NCI-H187 treated with DMSO at 0.1 percent for 48 hours (cell line): ENCODE measurements at regions not wholly inside any gene's neighbourhood (a gene's known extent, or its start where the extent isn't known, plus 50 kb on each side); places are given as distances from the start of the nearest gene placed in this dataset.
A peak's percentile ranks its signal among the peaks of the same experiment; 100 is the strongest.

Experiments
- DNase-seq: peaks from one replicate; lab custom pipeline; 2025; lab: John Stamatoyannopoulos, UW

DNA sequence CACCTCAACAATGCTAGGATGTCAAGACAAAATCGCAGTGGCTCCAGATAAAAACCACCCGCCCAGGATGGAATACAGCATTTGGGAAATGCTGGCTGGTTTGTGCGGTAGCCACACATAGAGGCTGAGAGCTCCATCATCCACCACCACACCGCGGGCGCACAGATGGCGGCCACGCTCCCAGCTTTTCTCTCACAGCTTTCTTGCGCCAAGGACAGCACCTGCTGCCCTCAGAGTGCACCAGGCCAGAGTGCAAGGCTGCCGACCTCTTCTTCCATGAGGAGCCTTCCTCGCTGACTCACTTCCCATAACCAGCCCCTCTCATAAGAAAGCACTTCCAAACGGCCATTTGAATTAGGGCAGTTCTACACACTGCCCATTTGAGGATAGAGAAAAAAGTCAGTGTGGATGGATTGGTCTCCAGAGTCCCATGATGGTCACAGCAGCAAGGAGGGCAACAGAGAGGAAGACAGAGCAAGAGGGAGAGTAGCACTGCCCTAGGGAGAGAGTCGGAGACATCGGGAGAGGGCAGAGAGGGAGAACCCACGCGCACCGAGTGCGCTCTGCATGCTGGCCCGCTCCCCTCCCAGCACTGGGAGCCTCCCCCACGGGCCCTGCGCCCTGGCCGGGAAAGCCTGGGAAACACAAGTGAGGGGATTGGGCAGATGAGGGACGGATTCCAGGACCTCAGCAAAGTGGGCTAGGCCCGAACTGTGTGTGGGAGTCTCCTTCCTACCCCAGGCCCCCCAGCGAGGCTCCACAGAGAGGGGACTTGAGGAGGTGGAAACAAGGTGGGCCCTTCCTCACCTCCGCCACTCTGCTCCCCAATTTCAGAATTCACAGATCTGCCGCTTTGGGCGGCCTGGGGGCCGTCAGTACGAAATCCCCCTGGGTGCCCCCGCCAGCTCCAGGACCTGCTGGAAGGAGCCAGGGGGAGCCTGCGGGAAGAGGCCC, 156.9 kb downstream of the USP12 start:
- no peak for DNase-seq

DNA sequence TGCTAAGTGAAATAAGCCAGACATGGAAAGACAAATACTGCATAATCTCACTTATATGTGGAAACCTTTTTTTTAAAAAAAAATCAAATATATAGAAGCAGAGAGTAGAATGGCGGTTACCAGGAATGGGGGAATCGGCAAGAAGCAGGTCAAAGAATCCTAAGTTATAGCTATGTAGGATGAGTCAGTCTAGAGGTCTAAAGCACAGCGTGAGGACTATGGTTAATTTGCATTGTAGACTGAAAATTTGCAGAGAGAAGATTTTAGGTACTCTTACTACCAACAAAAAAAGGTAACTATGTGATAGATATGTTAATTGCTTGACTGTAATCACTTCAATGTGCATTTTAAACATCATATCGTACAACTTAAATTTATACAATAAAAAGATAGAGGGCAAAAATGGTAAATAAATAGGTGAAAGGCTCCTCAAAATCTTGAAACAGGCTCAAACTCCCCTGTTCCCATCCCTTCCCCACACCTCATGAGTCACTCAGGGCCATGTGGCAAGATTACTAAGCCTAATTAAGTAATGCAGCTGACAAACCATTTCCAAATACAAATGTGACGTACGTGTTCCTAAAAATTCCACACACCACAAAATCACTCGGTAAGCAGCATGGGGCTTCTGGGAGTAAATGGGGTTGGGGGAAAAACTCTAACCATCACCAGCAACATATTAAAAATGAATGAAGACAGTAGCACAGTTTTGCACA, 159.0 kb downstream of the USP12 start:
- DNase-seq: no peak

- no peak for DNase-seq
These were observed 159.9 kb downstream of the USP12 start for GRCh38 chr13:27011661-27012060.

- DNase-seq: no peak
These were observed 162.9 kb downstream of the USP12 start for GRCh38 chr13:27008733-27009132.

- no peak for DNase-seq
These were observed 164.4 kb downstream of the USP12 start for GRCh38 chr13:27007166-27007565.

DNA sequence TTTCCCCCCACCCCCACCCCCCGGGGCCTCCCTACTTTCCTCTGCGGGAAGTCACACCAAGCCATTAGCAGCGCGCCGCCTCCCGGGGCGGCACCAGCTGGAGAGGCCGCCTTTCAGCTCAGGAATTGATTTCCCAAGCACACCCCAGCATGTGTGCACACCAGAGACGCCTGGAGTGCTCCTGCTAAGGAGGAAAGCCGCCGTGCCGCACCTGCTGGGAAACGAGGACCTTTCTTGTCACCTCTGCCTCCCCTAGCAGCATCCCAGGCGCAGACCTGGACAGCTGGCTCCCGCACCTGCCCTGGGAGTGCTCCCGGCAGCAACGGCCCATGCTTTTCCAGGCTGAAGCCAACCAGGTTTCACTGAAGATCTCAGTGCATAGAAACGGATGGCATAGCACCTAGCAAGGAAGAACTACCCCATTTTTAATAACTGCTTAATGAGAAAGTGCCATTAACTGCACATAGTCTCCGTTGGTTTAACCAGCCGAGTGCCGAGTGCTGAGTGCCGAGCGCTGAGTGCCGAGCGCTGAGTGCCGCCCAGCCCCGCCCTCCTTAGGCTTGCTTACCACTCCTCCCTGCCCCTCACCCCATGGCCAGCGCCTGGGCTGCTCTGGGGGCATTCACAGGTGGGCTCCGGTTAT, 165.0 kb downstream of the USP12 start:
- DNase-seq: peak; percentile 20

DNA sequence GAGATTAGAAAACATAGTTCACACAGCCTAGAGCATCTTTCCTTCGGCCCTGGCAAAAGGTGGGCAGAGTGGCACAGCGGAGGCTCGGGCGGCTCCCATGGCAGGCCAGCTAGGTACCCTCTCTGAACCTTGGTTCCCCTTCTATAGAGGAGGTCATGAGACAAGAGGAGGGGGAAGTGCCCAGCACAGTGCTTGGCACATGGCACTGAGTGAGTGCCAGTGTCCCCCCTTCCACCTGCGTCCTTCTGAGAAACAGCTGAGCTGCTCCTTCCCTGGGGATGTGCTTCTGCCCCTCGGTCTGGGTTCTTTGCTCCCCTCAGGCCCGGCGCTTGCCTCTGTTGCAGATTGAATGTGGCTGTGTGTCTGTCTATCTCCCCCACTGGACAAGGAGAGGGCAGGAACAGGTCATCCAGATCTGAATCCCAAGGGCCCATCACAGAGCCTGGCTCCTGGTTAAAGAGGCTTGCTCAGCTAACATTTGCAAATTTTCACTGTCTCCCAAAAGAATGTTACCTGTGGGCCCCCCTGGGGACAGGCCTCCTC, 165.6 kb downstream of the USP12 start:
- DNase-seq: no peak

GRCh38 chr13:27005556-27005955, 166.1 kb downstream of the USP12 start:
- DNase-seq: no peak

DNA sequence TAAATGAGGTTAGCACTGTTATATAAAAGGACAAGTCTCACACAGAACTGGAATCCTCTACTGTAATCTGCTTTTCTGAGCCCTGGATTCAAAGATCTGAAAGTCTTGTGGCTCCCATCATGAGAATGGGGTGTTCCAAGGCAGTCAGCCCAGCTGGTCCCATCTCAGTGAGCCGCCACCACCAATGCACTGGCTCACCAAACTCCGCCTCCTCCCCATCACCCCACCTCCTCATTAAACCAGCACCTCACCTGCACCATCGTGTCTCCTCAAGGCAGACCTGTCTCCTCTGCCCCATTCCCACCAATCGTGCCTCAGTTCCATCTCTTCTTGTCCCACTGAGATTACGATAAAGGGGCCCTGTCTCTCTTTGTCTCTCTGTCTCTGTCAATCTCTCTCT, 166.7 kb downstream of the USP12 start:
- no peak for DNase-seq

- no peak for DNase-seq
These were observed 167.3 kb downstream of the USP12 start for GRCh38 chr13:27004326-27004725.

- peak; percentile 59 for DNase-seq
These were observed 169.9 kb downstream of the USP12 start for GRCh38 chr13:27001705-27002104.

GRCh38 chr13:27000686-27001085, 170.9 kb downstream of the USP12 start:
- DNase-seq: no peak

- DNase-seq: no peak
These were observed 172.1 kb downstream of the USP12 start for GRCh38 chr13:26999499-26999898.

- DNase-seq: no peak
These were observed 173.3 kb downstream of the USP12 start for GRCh38 chr13:26998292-26998691.

DNA sequence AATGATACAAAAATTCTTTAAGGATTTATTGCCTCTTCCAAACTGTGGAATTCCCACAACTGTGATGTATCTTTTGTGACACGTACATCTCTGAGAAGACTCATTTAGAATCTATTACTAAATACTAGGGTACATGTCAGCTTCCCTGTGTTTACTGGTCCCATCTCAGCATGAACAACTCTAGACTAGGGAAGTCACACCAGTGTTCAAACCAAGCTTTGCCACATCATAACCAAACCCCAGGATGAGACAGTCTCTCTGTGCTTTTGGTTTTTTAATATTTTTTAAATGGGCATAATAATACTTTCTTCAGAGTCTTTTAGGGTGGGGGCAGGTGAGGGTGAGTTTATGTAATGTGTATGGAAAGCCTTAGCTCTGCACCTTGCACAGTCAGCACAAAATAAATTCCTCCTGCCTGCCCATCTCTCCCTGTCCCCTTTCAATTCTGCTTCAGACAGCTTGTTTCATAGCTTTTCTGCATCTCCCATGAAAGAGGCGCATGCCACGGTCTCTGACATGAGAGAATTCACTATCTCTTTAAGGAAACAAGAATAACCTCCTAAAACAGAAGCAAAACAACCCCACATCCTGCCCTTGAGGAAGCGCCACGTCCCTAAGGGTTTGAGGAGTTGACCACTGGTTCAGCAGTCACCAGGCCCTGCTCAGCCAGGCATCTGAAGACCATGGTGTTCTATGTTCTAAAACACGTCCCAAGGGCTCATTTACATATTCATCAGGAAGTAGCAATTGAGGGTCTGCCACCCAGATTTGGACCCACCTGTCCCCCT, 174.5 kb downstream of the USP12 start:
- no peak for DNase-seq

DNA sequence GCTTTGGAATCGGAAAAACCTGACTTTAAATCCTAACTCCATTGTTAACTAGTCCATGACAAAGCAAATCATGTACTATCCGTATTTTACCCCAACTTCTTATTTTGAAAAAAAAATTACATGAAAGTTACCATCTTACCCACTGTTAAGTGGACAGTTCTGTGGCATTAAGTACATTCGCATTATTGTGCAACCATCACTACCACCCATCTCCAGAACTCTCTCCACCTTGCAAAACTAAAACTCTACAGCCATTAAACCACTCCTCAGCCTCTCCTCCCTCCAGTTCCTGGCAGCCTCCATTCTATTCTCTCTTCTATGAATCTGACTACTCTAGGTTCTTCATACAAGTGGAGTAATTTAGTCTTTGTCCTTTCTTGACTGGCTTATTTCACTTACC, 176.5 kb downstream of the USP12 start:
- no peak for DNase-seq

DNA sequence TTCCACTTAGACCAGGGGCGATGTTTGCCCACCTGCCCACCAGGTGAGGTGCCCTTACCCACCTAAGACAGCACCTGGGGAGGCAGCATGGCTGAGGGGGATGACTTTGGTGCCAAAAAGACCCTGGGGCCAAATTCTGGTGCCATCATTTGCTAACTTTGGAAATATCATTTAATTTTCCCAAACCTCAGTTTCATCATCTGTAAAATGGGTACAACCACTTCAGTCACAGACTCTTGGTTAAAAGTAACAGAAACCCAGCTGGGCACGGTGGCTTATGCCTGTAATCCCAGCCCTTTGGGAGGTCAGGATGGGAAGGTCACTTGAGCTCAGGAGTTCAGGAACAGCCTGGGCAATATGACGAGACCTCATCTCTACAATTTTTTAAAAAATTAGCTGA, 177.8 kb downstream of the USP12 start:
- no peak for DNase-seq

DNA sequence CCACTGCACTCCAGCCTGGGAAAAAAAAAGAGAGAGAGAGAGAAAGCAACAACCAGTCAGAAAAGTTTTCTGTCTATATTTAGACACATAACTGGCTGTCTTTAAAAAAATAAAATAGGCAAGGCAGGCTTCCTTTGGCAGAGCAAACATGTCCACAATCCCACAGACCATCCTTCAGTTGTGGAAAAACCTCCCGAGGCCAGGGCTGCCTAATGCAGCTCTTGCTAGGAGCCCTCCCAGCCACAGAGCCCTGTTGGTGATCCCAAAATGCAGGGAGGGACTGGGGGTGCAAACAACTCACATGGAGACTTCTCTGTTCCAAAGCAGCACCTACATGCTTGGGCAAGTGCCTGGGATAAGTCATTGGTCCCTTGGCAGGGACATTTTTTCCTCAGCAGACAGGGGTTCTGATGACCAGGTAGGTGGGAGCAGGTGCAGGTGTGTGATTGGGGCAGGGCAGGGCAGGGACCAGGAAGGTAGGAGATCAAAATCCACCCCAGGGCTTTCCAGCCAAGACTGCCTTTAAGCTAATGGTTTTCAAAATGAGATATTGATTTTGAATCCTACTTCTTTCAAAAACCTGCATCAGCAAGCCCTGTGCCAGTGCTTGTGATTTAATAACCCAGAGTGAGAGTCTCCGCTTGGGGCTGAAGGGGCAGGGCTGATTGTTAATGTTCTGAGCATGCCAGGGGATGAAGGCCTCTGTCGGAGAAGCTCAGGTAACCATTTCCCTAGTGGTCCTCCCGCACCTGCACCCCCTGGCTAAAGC, 178.5 kb downstream of the USP12 start:
- no peak for DNase-seq

DNA sequence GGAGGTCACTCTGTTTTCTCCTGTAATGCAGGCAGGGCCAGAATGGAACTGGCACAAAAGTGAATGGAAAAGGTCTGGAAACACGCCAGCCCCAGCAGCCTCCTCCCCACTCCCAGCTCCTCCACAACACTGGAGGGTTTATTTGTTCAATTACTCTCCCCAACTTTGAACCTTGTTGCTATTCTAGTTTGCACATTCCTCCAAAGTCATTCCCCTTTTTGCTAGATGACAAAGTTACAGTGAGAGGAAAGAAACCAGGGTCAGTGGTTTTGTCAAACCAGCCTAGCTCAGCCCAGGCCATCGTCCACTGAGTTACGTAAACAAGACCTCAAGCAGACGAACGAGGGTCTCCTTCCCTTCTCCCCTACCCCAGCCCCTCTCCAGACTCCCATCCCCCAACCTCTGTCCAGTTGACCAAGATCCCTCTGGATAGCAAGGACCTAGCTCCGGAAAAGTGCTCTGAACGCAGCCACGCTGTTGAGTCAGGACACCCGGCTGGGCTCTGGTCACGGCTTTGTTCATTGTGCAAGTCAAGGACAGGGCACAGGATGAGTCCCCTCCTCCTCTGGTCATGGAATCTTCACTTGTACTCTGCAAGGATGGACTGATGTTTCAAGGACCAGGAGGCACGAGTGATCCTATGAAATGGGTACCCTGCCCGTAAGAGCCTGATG, 180.0 kb downstream of the USP12 start:
- no peak for DNase-seq

DNA sequence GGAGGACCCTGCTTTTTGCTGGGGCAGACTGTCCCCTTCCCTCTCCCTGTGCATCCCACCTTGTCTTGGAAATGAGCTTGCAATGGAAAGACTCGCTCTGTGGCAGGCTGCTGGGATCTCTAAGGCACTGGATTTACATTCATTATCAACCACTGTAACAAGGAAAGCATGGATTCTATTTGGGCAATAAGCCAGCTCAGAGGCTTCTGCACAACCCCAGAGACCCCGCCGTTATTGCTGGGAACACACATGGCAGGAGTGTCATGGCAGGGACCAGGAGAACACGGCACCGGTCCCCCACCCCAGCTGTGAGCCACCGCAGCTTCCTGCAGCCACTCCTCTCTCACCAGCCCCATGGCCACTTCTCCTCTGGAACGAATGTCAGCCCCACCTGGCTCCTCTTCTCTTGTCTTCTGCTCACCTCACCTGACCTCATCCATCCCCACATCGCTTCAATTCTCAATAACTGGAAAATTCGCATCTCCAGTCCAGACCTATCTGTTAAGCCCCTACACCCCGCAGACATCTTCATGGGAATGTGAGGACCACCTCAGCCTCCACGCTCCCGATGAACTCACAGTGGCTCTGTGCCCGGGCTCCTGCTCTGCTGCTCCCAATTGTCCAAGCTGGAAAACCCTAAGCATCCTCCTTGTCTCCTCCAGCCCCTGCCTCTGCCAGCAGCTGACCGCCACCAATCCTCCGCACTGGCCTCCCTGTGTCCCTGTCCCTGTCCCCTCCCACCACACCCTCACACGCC, 181.5 kb downstream of the USP12 start:
- DNase-seq: no peak
